Right atrium auricular region (tissue), 2 donors: ENCODE measurements at regions not wholly inside any gene's neighbourhood (a gene's known extent, or its start where the extent isn't known, plus 50 kb on each side); places are given as distances from the start of the nearest gene placed in this dataset.

Source experiments
- DNase-seq: peaks from one replicate; pipeline ENCODE4 v3.0.0-alpha.2; 2019; ENCODE audit warnings: low spot score
- H3K27ac ChIP-seq, 2 donors: fragments of 200-600 bp; sonication (generic); 1 replicate in 1 of 2; 2 replicates in 1 of 2; pipeline ENCODE4 v1.5.1; 2016 to 2019
- H3K27me3 ChIP-seq, 2 donors: fragments of 200-600 bp; sonication (generic); one replicate each; pipeline versions ENCODE4 v1.5.1 to v1.6.0; 2017 to 2019
- H3K36me3 ChIP-seq: fragments of 200-600 bp; sonication (generic); one replicate; pipeline ENCODE4 v1.5.1; 2016
- H3K4me1 ChIP-seq, 2 donors: fragments of 200-600 bp; sonication (generic); one replicate each; pipeline versions ENCODE4 v1.5.1 to v1.6.0; 2017 to 2019
- H3K4me3 ChIP-seq, 2 donors: fragments of 200-600 bp; sonication (generic); 1 replicate in 1 of 2; 2 replicates in 1 of 2; pipeline ENCODE4 v1.5.1; 2017 to 2019; ENCODE audit warnings: mild to moderate bottlenecking in 1 of 2, moderate library complexity in 1 of 2
- H3K9me3 ChIP-seq, 2 donors: fragments of 200-600 bp; sonication (generic); one replicate each; pipeline ENCODE4 v1.5.1; 2019
- CTCF ChIP-seq, 2 donors: fragments of 200-600 bp; sonication (generic); IDR thresholded peaks; one replicate each; pipeline ENCODE4 v1.5.1; 2019; ENCODE audit warnings: antibody characterized with exemption in 2 of 2

- Histone ChIP-seq H3K4me3 (no peak overlapping the region), H3K4me1 (no peaks in the 10 kb centered on the region), H3K36me3 (no peaks in the 10 kb centered on the region), H3K9me3 (no peaks in the 10 kb centered on the region), H3K27ac (no peak overlapping the region), H3K27me3 (no peaks in the 10 kb centered on the region)
- TF ChIP-seq CTCF (IDR thresholded peaks at IDR 0.05): no peak
- DNase-seq: no peak
Observed at GRCh38 chr16:64579712-64580111, 542.2 kb downstream of the CDH11 start.

- H3K36me3 ChIP-seq: no peaks in the 10 kb centered on the region
- no peaks in the 10 kb centered on the region for H3K4me1 ChIP-seq
- TF ChIP-seq CTCF (IDR thresholded peaks at IDR 0.05): no peak
- DNase-seq: no peak
- H3K27me3 ChIP-seq: no peaks in the 10 kb centered on the region
- H3K9me3 ChIP-seq: no peaks in the 10 kb centered on the region
- H3K4me3 ChIP-seq: no peak overlapping the region
- H3K27ac ChIP-seq: no peak overlapping the region
Observed at GRCh38 chr16:64545768-64546167, 576.1 kb downstream of the CDH11 start.

GRCh38 chr16:64544859-64545258, 577.0 kb downstream of the CDH11 start:
- no peak overlapping the region for H3K27ac ChIP-seq
- no peak for DNase-seq
- H3K4me3 ChIP-seq: no peak overlapping the region
- H3K9me3 ChIP-seq: no peaks in the 10 kb centered on the region
- no peak for TF ChIP-seq CTCF (IDR thresholded peaks at IDR 0.05)
- H3K27me3 ChIP-seq: no peaks in the 10 kb centered on the region
- H3K36me3 ChIP-seq: no peaks in the 10 kb centered on the region
- H3K4me1 ChIP-seq: no peaks in the 10 kb centered on the region

GRCh38 chr16:64543441-64543840, 578.4 kb downstream of the CDH11 start:
- DNase-seq: no peak
- H3K27ac ChIP-seq: no peak overlapping the region
- H3K4me3 ChIP-seq: no peak overlapping the region
- no peaks in the 10 kb centered on the region for H3K4me1 ChIP-seq
- no peaks in the 10 kb centered on the region for H3K27me3 ChIP-seq
- H3K9me3 ChIP-seq: no peaks in the 10 kb centered on the region
- H3K36me3 ChIP-seq: no peaks in the 10 kb centered on the region
- no peak for TF ChIP-seq CTCF (IDR thresholded peaks at IDR 0.05)

- Histone ChIP-seq H3K4me3 (no peak overlapping the region), H3K27ac (no peak overlapping the region), H3K9me3 (no peaks in the 10 kb centered on the region), H3K27me3 (no peaks in the 10 kb centered on the region), H3K36me3 (no peaks in the 10 kb centered on the region), H3K4me1 (no peaks in the 10 kb centered on the region)
- no peak for DNase-seq
- no peak for TF ChIP-seq CTCF (IDR thresholded peaks at IDR 0.05)
Observed at GRCh38 chr16:64543031-64543430, 578.8 kb downstream of the CDH11 start.

- no peaks in the 10 kb centered on the region for H3K27me3 ChIP-seq
- no peaks in the 10 kb centered on the region for H3K4me1 ChIP-seq
- H3K4me3 ChIP-seq: no peak overlapping the region
- H3K36me3 ChIP-seq: no peaks in the 10 kb centered on the region
- no peak for DNase-seq
- no peak for TF ChIP-seq CTCF (IDR thresholded peaks at IDR 0.05)
- no peaks in the 10 kb centered on the region for H3K9me3 ChIP-seq
- no peak overlapping the region for H3K27ac ChIP-seq
Observed at GRCh38 chr16:64542152-64542551, 579.7 kb downstream of the CDH11 start.
